ENCODE measurements at regions not wholly inside any gene's neighbourhood (a gene's known extent, or its start where the extent isn't known, plus 50 kb on each side); places are given as distances from the start of the nearest gene placed in this dataset.
"Not testable (repeated sequence)": the region's sequence is repeated elsewhere in the genome, so short reads cannot be mapped to it uniquely, and the experiment has no call there.

GRCh38 chr10:35998026-35998425 is 355.9 kb upstream of the FZD8 start:
- H3K4me3 ChIP-seq (replicated peaks; ENCODE audit: low read depth, low read length) = no peak overlapping the region
- no peak for DNase-seq (ENCODE audit: low read depth)
- TF ChIP-seq CTCF (IDR thresholded peaks at IDR 0.05; ENCODE audit: low read length, missing control alignments) = no peak

GRCh38 chr10:35995485-35995884 is 353.4 kb upstream of the FZD8 start:
- DNase-seq (ENCODE audit: low read depth) = no peak
- no peak overlapping the region for H3K4me3 ChIP-seq (replicated peaks; ENCODE audit: low read depth, low read length)
- no peak for TF ChIP-seq CTCF (IDR thresholded peaks at IDR 0.05; ENCODE audit: low read length, missing control alignments)

- TF ChIP-seq CTCF (IDR thresholded peaks at IDR 0.05; ENCODE audit: low read length, missing control alignments) = no peak
- H3K4me3 ChIP-seq (replicated peaks; ENCODE audit: low read depth, low read length) = no peak overlapping the region
- DNase-seq (ENCODE audit: low read depth) = no peak
Observed at GRCh38 chr10:35993591-35994515, 351.8 kb upstream of the FZD8 start.

GRCh38 chr10:35992107-35992506 is 350.0 kb upstream of the FZD8 start:
- DNase-seq (ENCODE audit: low read depth) = no peak
- H3K4me3 ChIP-seq (replicated peaks; ENCODE audit: low read depth, low read length) = no peak overlapping the region
- no peak for TF ChIP-seq CTCF (IDR thresholded peaks at IDR 0.05; ENCODE audit: low read length, missing control alignments)

GRCh38 chr10:35986756-35987502 is 344.8 kb upstream of the FZD8 start:
- TF ChIP-seq CTCF (IDR thresholded peaks at IDR 0.05; ENCODE audit: low read length, missing control alignments) = no peak
- no peak overlapping the region for H3K4me3 ChIP-seq (replicated peaks; ENCODE audit: low read depth, low read length)
- no peak for DNase-seq (ENCODE audit: low read depth)

GRCh38 chr10:35979116-35979515 is 337.0 kb upstream of the FZD8 start:
- DNase-seq (ENCODE audit: low read depth) = no peak
- no peak overlapping the region for H3K4me3 ChIP-seq (replicated peaks; ENCODE audit: low read depth, low read length)
- no peak for TF ChIP-seq CTCF (IDR thresholded peaks at IDR 0.05; ENCODE audit: low read length, missing control alignments)

- DNase-seq (ENCODE audit: low read depth); H3K4me3 ChIP-seq (replicated peaks; ENCODE audit: low read depth, low read length): not testable (repeated sequence)
Observed at GRCh38 chr10:35973912-35974591, 332.0 kb upstream of the FZD8 start.
